ENCODE measurements at regions not wholly inside any gene's neighbourhood (a gene's known extent, or its start where the extent isn't known, plus 50 kb on each side); places are given as distances from the start of the nearest gene placed in this dataset.

DNA sequence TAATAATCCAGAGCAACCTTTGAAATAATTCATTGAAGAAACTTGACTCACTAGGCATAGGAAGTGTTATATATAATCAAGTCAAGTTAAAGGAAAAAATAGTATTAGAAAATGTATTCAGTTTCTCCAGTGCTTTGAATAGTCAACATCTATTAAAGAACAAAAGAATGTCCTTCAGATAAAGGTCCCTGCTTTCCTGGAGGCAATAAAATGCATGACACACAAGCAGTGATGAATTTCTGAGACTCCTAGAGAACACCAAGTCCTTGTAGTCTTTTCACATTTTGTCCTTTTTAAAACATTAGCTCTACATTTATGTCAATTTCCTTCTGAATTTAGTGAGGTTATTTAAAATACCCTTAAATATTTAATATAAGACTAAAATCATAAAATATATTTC, 695.5 kb downstream of the EPHA3 start:
- TF ChIP-seq SUZ12 (IDR thresholded peaks at IDR 0.05; ENCODE audit: extremely low read depth, insufficient read depth, insufficient read length) (no peak), ZNF274 (IDR thresholded peaks at IDR 0.05; ENCODE audit: low read depth, low read length) (no peak)
